Bone marrow (tissue), 2 donors: ENCODE measurements at regions not wholly inside any gene's neighbourhood (a gene's known extent, or its start where the extent isn't known, plus 50 kb on each side); places are given as distances from the start of the nearest gene placed in this dataset.
"Not testable (repeated sequence)": the region's sequence is repeated elsewhere in the genome, so short reads cannot be mapped to it uniquely, and the experiment has no call there.

ENCODE experiments used
- DNase-seq, 2 donors: peaks; one replicate each; lab custom pipeline; 2025; lab: John Stamatoyannopoulos, UW

DNA sequence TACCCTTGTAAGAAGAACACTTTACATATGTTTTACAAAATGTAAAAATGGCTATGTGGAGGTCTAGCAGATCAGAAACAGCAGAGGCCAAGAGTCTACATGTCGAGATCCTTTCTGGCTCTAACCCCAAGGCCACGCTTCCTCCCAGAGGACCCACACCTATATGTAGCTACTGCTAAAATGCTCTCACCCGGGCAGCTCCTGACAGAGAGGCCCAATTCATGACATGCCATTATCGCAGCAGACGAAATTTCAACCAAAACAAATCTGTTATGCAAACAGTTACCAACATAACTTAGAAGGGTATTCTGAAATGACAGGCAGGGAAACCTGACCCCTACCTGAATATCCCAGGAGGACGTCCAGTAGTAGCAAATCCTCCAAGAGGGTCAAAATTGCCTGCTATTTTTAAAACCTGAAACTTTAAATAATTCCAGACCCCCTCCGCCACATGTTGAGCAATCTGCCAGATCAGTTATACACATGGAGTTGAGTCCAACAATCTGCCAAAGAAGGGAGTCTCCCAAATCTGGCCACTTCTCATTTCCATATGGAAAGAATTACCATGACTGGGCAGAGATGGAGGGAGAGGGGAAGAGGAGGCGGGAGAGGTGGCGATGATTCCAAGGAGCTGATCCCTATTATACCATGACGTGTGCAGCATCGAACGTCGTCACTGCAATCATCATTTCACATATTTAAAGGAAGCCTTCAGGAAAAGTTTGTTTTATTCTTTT lies 192.9 kb upstream of the TBL1X start:
- no peak for DNase-seq

DNA sequence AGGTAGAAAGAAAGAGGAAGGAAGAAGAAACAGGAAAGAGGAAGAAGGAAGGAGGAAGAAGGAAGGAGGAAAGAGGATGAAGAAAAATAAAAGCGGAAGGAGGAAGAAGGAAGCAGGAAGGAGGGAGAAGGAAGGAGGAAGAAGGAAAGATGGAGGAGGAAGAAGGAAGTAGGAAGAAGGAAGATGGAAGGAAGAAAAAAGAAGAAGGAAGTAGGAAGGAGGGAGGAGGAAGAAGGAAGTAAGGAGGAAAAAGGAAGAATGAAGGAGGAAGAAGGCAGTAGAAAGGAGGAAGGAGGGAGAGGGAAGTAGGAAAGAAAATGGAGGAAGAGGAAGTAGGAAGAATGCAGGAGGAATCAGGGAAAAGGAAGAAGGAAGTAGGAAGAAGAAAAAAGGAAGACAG lies 191.1 kb upstream of the TBL1X start:
- no peak for DNase-seq

DNA sequence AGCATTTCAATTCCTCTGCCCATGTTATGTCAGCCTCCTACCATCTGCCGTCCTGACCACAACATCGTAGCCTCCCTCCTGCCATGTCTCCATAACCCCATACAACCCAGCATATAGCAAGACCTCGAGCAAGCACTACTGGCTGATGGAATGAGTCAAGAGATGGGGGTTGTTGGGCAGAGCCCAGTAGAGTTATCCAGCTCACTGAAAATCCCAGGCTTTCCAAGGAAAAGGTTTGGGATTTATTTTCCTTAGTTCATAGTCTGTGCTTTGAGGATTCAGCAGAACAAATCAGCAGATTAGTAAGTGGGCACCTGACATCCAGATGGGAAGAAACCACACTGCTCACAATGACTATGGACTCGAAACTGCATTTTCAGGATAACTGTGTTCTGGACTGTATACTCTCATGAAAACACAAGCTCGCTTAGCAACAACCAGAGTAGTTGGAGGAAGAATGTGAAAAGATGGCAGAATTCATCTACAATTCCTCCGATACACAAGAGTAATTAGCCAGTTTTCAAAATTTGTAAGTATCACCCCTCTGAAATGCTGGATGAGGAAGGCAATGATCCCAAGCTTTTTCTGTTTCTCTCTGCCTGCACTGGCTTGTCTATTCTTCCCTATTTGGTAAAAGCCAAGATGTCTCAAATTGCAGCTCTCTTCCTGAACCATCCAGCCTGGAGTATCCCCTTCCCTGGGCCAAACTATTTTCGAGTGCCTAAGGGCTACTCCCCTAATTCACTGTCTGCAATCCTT lies 186.2 kb upstream of the TBL1X start:
- no peak for DNase-seq

DNA sequence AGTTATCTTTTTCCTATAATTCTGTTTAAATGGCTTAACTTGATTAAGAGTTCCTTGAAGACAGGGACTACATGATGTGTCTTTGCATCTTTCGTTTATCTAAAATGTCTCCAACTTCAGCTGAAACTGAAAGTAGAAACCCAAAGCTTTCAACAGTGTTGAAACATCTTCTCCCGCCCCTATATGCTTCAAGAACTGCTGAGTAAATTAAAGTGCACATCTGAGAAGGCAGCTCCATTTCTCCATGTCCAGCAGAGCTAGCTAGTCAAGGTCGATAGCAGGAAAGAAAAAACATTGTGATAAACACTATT lies 185.7 kb upstream of the TBL1X start:
- no peak for DNase-seq

DNA sequence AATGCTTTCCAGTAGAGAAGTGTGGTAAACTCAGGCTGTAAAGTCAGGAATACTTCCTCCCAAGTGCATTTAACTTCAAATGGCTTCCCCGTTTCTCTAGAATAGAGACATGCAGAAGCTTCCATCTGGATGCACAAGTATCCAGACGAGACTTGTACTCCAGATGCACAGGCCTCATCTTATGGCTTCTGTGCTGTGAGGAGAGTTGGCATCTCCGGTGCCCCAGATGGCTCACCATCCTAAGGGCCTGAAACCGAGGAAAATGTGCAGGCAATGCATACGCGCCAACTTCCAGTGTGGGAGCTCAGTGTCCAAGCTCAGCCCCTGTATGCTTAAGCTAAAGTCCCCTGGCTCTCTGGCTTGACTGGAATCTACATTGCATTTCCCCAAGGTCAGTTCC lies 184.0 kb upstream of the TBL1X start:
- DNase-seq, result no peak

DNA sequence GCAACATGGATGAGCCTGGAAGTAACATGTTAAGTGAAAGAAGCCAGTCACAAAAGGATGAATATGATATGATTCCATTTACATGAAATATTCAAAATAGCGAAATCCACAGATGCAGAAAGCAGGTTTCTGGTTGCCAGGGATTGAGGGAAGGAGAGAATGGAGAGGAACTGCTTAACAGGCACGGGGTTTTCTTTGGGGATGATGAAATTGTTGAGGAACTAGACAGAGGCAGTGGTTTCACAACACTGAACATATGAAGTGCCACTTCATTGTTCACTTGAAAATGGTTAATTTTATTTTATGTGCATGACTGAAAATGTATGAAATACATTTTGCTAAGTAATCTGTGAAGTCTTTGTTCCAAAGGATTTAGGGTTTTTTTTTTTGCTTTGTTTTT lies 182.5 kb upstream of the TBL1X start:
- no peak for DNase-seq

DNA sequence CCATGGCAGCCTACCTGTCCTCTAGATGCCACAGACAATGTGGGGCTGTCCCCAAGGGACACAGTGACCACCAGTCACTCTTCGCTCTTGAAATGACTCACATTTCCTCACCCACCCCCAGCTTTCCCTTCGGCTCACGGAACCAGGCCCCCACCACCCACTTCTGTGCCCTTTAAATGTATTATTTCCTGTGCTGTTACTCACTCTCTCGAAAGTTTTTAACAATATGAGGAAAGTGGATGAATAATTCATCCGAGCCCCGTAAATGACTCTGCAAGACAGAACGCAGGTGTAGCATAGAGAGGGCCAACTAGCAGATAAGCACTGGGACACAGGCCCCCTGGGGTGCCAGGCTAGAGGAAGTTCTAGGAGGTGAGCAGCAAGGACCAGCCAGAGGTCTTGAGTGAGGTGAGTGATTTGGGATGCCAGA lies 179.5 kb upstream of the TBL1X start:
- no peak for DNase-seq

DNA sequence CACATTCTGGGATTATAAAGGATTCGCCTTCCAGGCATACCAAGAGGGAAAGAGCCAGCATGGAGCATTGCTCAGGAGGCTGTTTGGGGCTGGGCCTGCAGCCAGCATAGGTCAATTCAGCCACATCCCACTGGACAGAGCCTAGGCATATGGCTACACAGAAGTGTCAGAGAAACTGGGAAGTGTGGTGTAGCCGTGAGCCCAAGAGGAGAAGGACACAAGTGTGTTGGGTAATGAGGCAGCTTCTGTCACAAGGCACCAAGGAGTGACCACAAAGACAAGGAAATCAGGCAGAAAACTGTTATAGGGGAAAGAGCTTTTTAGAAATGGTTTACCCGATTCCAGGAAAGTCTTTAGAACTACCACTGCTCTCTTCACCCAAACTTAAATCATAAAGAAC lies 178.6 kb upstream of the TBL1X start:
- DNase-seq, result no peak

DNA sequence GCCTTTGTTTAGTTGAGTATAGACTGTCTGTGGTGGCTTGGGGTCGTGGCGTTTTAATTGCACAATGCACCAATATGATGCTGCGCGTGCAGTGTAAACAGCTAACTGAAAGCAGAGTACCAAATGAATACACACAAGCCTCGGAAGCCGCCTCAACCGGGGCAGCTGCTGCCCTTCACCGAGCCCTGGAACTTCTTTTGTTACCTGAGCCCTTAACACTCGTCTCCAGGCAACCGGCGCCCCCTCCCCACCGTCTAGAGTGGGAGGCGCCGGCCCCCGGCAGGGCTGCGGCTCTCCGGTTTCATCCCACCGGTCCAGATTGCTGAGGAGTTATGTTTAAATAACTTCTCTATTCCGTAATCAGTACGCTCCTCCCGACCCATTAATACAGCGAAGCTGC lies 173.2 kb upstream of the TBL1X start:
- DNase-seq, result no peak

DNA sequence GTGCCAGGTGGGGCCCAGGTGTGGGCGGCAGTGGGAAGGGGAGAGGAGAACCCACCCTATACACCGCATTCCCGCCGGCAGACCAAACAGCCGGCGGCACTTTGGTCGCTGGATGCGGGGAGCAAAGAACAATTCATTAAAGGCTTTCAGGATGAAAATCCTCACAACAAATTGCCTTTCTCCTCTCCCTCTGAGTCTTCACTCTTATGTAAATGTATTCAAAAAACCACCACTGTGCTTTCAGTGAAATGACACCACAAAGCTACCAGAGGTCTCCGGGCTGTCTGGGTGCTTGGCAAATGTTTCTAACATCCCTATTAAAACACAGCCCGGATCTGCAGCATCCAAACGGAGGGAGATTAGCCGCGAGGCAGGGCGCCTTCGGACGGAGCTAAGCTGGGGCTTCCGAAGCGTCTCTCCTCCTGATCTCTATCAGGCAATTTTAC lies 171.8 kb upstream of the TBL1X start:
- DNase-seq, result no peak

DNA sequence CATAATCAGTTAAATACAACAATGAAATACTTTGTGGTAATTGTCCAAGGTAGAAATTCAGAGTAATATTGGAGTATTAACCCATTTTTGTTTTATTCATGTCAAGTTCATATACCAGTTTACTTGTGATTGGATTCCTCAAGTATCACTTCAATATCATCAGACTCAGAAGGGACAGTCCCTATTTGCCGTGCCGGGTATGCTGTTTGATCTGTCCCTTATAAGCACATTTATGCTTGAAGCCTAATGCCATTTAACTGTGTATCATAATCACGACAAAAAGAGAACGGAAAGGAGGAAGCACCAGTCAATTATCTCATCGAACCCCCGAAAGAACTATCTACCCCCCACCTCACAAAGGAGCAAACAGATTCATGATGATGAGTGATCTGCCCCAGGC lies 171.0 kb upstream of the TBL1X start:
- DNase-seq, result no peak

DNA sequence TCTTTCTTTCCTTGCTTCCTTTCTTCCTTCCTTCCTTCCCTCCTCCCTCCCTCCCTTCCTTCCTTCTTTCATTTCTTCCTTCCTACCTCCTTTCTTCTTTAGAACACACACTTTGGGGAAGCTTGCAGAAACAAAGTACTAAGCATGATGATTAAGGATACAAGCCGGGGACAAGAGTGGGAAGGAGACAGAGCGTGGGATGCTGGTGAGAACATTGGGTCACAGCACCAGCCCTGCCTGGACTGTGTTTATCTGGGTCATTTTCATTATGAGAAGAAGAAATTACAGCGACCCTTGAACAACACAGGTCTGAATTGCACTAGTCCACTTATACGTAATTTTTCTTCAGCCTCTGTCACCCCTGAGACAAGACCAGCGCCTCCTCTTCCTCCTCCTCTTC lies 169.3 kb upstream of the TBL1X start:
- no peak for DNase-seq

DNA sequence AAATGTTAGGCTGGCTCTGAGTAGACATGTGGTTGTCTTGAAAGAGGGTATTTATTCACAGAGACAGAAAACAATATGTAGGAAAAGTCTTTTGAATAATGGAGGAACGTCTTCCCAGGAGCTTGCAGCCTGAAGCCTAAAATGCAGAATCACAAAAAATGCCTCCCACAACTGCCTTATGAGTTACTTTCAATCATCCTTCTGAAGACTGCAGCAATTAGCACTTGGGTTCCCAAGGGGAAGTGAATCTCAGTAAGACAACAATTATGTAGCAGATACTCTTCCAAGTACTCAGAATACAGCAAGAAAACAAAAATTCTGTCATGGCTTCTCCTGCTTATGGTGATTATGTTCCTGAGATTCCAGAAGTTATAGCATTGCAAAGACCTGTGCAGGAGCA lies 166.6 kb upstream of the TBL1X start:
- DNase-seq, result no peak

DNA sequence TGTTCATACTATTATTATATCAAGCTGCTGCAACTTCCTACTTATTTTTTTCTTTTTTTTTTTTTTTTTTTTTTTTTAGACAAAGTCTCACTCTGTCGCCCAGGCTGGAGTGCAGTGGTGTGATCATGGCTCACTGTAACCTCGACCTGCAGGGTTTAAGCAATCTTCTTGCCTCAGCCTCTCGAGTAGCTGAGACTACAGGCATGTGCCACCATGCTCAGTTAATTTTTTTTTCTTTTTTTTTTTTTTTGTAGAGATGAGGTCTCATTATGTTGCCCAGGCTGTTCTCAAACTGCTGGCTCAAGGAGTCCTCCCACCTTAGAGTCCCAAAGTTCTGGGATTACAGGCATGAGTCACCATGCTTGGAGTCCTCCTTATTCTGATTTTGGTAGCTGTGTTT lies 165.2 kb upstream of the TBL1X start:
- DNase-seq, result not testable (repeated sequence)

DNA sequence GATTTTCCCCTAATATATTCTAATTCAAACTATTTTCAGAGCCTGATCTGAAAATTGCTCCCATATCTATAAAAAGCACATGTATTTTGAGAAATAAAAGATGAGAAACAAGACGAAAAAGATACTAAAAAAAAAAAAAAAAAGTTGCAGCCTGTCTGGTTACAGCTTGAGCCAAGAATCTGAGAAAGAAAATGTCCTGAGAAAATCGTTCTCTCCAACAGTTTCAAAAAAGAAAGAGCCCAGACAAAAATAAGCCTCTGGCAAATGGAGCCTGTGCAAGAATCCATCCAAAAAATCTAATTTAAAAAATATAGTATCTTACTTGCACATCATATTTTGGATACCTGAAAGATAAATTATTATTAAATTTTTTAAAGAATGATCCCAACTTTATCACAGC lies 163.0 kb upstream of the TBL1X start:
- DNase-seq, result no peak

DNA sequence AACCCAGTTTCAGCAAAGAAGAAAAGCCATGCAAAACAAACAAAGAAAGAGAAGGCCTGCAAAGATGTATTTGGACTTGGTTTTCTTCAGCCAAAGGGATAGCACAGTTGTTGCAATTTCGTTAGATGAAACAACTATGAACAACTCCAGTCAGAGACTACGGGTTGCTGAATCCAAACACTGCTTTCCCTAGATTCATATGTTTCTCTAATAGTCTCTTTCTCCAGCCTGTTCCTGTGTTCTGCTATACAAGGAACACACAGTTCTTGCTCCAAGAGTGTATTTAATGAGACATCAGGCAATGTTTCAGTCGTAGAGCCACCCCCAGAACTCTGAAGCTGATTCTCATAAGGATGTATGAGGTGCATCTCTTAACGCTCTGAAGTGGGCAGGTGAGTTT lies 162.5 kb upstream of the TBL1X start:
- DNase-seq, result no peak

DNA sequence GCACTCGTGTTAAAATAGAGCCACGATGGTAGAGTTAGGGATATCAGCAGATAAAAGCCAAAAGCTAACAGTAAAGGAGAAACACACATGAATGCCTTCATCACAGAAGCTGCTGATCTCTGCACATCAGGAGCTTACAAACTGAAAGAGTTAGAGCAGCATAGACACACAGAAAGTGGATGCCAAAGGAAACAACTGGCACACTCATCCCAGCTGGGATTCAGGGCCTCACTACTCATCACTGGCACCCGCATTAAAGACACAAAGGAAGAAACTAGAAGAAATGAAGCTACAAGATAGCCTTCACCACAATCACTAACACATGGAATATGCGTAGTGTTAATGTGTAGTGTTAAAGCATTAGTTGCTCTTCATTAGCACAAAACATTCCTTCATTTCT lies 156.4 kb upstream of the TBL1X start:
- DNase-seq, result no peak

DNA sequence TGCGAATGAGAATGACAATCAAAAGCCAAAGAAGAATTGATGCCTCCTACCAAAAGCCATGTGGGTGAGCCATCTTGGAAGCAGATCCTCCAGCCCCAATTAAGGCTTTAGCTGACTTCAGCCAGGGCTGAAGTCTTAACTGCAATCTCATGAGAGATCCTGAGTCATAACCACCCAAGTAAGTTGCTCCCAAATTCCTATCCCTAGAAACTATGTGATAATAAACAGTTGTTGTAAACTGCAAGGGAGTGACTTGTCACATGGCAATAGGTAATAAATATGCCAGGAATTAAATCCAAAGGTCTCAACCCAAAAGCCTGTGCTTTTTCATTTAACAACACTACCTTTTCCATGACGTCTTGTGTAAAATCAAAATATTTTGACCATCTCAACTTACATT lies 154.2 kb upstream of the TBL1X start:
- no peak for DNase-seq

DNA sequence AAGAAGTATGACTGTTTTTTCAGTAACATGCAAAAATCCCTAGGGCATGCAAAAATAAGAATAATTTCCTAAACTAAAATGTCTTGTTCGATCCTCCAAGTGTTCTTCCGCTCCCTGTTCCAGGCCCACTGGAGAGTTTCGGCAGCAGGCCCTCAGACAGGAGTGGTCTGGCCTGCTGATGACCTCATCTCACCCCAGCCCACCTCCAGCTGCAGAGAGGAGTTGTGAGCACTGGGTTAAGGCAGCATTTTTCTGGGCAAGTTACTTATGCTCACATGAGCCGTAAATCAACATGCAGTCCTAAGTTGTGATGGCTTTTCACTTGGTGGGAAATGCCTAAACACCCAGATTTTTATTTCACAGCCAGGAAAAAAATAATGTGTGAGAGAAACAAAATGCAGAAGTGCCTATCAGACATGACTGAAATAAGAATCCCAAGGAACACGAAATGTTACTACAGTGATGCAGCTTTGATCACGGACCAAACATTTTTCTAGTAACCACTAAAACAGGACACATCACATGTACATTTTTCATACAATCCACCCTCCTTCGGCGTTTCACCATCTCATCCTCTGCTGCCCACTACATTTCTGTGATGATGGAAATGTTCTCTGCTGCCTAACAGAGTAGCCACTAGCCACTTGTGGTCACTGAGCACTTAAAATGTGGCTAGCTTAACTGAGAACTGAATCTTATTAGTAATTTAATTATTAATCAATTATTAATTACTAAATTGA lies 153.3 kb upstream of the TBL1X start:
- DNase-seq, result no peak

DNA sequence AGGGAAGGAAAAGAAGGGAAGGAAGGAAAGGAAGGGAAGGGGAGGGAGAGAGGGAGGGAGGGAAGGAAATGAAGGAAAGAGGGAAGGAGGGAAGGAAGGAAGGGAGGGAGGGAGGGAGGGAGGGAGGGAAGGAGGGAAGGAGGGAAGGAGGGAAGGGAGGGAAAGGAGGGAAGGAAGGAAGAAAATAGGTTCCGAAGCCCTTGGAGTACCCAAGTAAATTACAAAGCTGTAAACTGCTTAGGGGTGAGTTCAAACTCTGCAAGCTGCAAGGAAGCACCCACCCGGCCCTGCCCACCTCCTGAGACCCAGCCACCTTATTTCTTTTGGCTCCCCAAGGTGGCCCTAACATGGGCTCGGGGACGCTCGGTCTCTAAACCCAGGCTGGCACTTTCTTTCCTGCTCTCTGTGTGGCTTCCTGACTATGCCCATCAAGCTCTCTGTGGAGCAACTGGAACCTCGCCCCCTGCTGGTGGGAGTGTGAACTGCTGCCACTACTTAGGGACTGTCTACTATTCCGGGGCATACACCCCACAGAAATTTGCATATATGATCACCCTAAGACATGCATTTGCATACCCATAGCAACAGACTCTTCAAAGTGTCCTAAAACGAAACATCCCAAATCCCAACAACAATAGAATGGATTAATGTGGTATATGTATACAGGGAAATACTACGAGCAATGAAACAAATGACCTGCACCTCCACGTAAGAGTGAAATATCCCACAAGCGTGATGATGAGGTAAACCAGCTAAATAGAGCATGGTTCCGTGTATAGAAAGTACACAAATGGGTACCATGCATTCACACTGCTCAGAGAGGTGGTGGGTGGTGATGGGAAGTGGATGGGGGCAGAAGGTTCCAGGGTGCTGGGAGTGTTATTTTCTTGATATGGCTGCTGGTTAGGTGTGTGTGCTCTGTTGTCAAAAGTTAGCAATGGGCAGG lies 151.7 kb upstream of the TBL1X start:
- peak in 1 of 2 donors; percentile 1 for DNase-seq

DNA sequence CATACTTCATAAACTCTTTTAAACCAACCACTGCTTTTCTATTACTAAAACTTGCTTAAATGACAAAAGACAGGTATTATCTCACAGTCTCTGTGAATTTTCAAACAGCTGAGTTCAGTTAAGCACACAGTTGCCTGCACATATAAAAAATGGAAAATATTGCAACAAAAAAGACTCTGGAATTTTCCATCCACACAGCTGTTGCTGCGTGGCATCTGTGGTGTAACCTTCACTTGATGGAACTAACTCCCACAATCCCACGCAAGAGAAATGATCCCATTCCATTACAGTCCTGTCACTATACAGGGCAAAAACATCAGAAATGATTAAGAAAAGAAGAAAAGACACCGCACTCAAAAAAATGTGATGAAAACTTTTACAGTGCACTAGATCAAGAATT lies 149.8 kb upstream of the TBL1X start:
- DNase-seq, result no peak

DNA sequence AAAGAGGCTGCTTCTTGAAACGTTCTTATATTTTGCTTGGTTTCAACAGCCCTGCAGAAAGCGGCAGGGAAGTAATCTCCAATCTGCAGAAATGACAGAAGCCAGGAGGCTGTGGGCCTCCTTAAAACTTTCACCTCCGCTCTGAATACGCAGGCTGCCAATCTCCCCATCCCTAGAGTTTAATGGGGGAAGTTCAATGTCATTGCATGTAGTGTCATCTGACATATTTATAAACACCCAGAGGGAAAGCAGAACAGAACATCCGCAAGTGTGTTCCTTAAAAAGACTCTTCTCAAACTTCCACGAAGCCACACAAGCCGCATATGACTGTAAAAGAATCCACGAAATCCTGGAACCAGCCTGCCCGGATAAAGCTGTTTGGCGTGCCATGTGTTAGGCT lies 148.8 kb upstream of the TBL1X start:
- no peak for DNase-seq
